HCT116 (cell line): ENCODE measurements at regions not wholly inside any gene's neighbourhood (a gene's known extent, or its start where the extent isn't known, plus 50 kb on each side); places are given as distances from the start of the nearest gene placed in this dataset.

Experiments used
- CTCF ChIP-seq, 3 experiments: fragments of 200-600 bp in 1 of 3; sonication (generic) in 1 of 3; IDR thresholded peaks in 2 of 3; conservative IDR thresholded peaks in 1 of 3; 2 replicates each; pipeline ENCODE4 v1.5.1; 2012 to 2017; ENCODE audit warnings: low read depth in 2 of 3, low read length in 2 of 3, antibody characterized with exemption in 1 of 3, borderline replicate concordance in 1 of 3, control low read depth in 1 of 3, mild to moderate bottlenecking in 1 of 3, mixed read lengths in 1 of 3, mixed run types in 1 of 3, moderate library complexity in 1 of 3; ENCODE audit not compliant: insufficient read depth in 1 of 3
- POLR2A ChIP-seq: IDR thresholded peaks from 2 replicates; pipeline ENCODE4 v1.7.0; 2011; ENCODE audit warnings: borderline replicate concordance; ENCODE audit not compliant: insufficient read depth, insufficient read length; ENCODE audit errors: extremely low read depth
- SIN3A ChIP-seq: IDR thresholded peaks from 2 replicates; pipeline ENCODE4 v1.6.1; 2012; ENCODE audit warnings: low read depth
- TCF7L2 ChIP-seq: IDR thresholded peaks from 2 replicates; pipeline ENCODE4 v1.7.0; 2011; ENCODE audit warnings: borderline replicate concordance, inconsistent platforms; ENCODE audit not compliant: insufficient read depth, insufficient read length; ENCODE audit errors: extremely low read depth

GRCh38 chr9:135340143-135340655 is 139.4 kb upstream of the PPP1R26 start:
- TF ChIP-seq SIN3A (no peak), TCF7L2 (no peak), CTCF (IDR thresholded peaks at IDR 0.05 in 2 of 3, conservative IDR thresholded peaks at IDR 0.05 in 1 of 3; ENCODE audit: borderline replicate concordance in 1 of 3, insufficient read depth in 1 of 3, low read depth in 2 of 3, low read length in 2 of 3) (no peak), POLR2A (no peak)
